Psoas muscle (tissue), 7 donors: ENCODE measurements at regions not wholly inside any gene's neighbourhood (a gene's known extent, or its start where the extent isn't known, plus 50 kb on each side); places are given as distances from the start of the nearest gene placed in this dataset.

Source experiments
- ATAC-seq, 4 donors: fragments of 200-7000 bp; cut with Tn5 transposase; one replicate each; pipeline ENCODE4 v1.9.1; 2020; ENCODE audit warnings: moderate library complexity in 3 of 4, mild to moderate bottlenecking in 2 of 4
- DNase-seq, 2 donors: peaks; one replicate each; pipeline ENCODE4 v3.0.0-alpha.2; 2020
- H3K27ac ChIP-seq: fragments of 200-600 bp; one replicate; pipeline ENCODE4 v1.8.0; 2022
- H3K27me3 ChIP-seq, 3 donors: fragments of 200-600 bp in 1 of 3; one replicate each; pipeline versions ENCODE4 v1.6.1 to v1.8.0; 2013 to 2022; ENCODE audit warnings: low read length in 2 of 3, mild to moderate bottlenecking in 2 of 3, moderate library complexity in 1 of 3; ENCODE audit not compliant: insufficient read depth in 3 of 3
- H3K36me3 ChIP-seq, 2 donors: fragments of 200-600 bp in 1 of 2; one replicate each; pipeline versions ENCODE4 v1.6.1 to v1.8.0; 2013 to 2022; ENCODE audit warnings: low read depth in 1 of 2, mild to moderate bottlenecking in 1 of 2, moderate library complexity in 1 of 2; ENCODE audit not compliant: insufficient read depth in 1 of 2
- H3K4me1 ChIP-seq: fragments of 200-600 bp; one replicate; pipeline ENCODE4 v1.8.0; 2022
- H3K4me3 ChIP-seq: fragments of 200-600 bp; one replicate; pipeline ENCODE4 v1.8.0; 2022; ENCODE audit warnings: mild to moderate bottlenecking
- H3K9me3 ChIP-seq: fragments of 200-600 bp; one replicate; pipeline ENCODE4 v1.8.0; 2022
- CTCF ChIP-seq: fragments of 200-600 bp; IDR thresholded peaks from one replicate; pipeline ENCODE4 v1.8.0; 2022; ENCODE audit warnings: antibody characterized with exemption
- WGBS, 3 donors: extraction: QIAGEN DNeasy Blood & Tissue Kit; methylation state at CpG; one replicate each; pipeline versions ENCODE4 v1.1.6 to v1.1.7; 2013; 5-methylcytosine and 5-hydroxymethylcytosine counted together
- intact Hi-C, 2 donors: fragments of 100-400 bp; cut with DNase I; formaldehyde crosslinking; loops; one replicate each; pipeline versions ENCODE4 v1.11.0 to v1.14.2; 2022
- donor health status: healthy with polysubstance abuse.
- donor health status: DM: no; HTN: no; CAD: no; lungs with moderate emphysema.
- donor health status: Bipolar disorder and iron deficiency.
- donor health status: healthy.
- donor health status: DM: yes; HTN: yes; CAD: no.
- donor health status: DM: no; HTN: no; CAD: no.
- donor health status: DM: yes; HTN: yes; CAD: no.

- ATAC-seq, result no peak
- DNase-seq, result no peak
Measured at GRCh38 chr5:125272357-125272756, 525.9 kb upstream of the ZNF608 start.

GRCh38 chr5:125274211-125274610, 527.8 kb upstream of the ZNF608 start:
- Histone ChIP-seq H3K27ac (no peak overlapping the region), H3K36me3 (no peaks in the 10 kb centered on the region), H3K4me1 (no peaks in the 10 kb centered on the region), H3K27me3 (no peaks in the 10 kb centered on the region), H3K9me3 (no peaks in the 10 kb centered on the region), H3K4me3 (no peak overlapping the region)
- intact Hi-C loops, result no loop called here
- no peak for ATAC-seq
- TF ChIP-seq CTCF, result no peak
- 67 to 79% (median 77%) methylated on average over 1 of the region's 1 CpG for WGBS, 3 donors
- no peak for DNase-seq

More at GRCh38 chr5:125272357-125272756, 525.9 kb upstream of the ZNF608 start:
- 86 to 93% (median 90%) methylated on average over 4 of the region's 4 CpGs for WGBS, 3 donors
- Histone ChIP-seq H3K9me3 (no peaks in the 10 kb centered on the region), H3K27ac (no peak overlapping the region), H3K4me3 (no peak overlapping the region), H3K27me3 (no peaks in the 10 kb centered on the region), H3K4me1 (no peaks in the 10 kb centered on the region), H3K36me3 (no peaks in the 10 kb centered on the region)
- intact Hi-C loops, result no loop called here
- TF ChIP-seq CTCF, result no peak

DNA sequence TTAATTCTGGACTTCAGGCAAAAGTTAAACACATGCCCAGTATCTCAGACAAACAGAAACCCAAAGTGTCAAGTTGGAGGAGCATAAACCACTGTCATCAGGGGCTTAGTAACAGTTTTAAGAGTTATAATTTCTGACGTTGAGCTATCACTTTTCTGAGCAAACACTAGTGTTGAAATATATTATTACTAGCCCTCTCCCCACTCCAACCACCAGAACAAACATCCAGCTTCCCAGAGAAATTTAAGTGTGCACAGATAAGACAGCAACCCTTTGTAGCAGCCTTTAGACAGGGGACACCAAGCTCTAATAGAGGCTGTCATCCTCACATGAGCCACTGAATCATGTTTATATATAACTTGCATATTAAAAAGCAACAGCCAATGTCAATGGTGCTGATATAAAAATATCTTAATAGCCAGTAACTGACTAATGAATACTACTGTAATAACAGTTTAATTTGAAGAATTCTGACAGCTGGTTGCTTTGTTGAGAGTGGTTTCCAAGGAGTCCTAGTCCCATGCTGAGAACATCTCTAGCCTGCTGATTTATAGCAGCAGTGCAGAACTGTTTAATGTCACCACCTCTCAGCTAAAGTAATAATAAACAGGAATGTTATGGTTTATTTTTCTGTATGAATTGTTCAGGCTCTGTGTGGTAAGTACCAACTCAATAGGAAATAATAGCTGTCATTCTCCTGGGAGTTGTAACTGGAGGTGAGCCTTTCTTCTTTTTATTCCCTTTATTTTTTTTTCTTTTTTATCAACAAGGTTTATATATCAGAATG, 528.7 kb upstream of the ZNF608 start:
- WGBS, 3 donors, result 13 to 52% (median 36%) methylated on average over 1 of the region's 1 CpG
- TF ChIP-seq CTCF, result no peak

DNA sequence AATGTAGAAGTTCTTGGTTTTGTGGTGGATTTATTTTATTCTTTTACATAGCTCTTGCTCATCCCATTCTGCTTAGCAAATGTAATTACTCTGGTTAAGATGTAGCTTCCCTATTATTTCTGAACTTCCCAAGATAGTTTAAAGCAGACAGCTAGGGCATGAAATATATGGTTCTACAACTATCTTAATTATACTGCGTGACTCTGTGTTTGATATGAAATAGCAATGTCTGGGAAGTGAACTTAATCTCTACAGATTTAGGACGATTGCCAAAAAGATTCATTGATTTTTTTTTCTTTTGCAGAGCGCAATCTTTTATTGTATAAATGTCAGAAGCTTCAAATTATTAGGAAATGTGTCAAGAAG, 529.3 kb upstream of the ZNF608 start:
- intact Hi-C loops, result no loop called here
- TF ChIP-seq CTCF, result no peak
- no peaks in the 10 kb centered on the region for H3K9me3 ChIP-seq
- DNase-seq (no peak), ATAC-seq (no peak)
- H3K4me3 ChIP-seq, result no peak overlapping the region
- H3K4me1 ChIP-seq, result no peaks in the 10 kb centered on the region
- no peaks in the 10 kb centered on the region for H3K27me3 ChIP-seq
- WGBS, 3 donors, result 79 to 84% (median 84%) methylated on average over 3 of the region's 3 CpGs
- no peaks in the 10 kb centered on the region for H3K36me3 ChIP-seq
- no peak overlapping the region for H3K27ac ChIP-seq

More for the DNA sequence above, 528.7 kb upstream of the ZNF608 start:
- intact Hi-C loops, result no loop called here
- Histone ChIP-seq H3K4me3 (no peak overlapping the region), H3K27me3 (no peaks in the 10 kb centered on the region), H3K9me3 (no peaks in the 10 kb centered on the region), H3K27ac (peak overlapping the region; percentile 26), H3K4me1 (no peaks in the 10 kb centered on the region), H3K36me3 (no peaks in the 10 kb centered on the region)
- ATAC-seq, result peak; percentile 88 to 96 (median 92)
- DNase-seq, result no peak

GRCh38 chr5:125276096-125276495, 529.7 kb upstream of the ZNF608 start:
- Histone ChIP-seq H3K36me3 (no peaks in the 10 kb centered on the region), H3K27ac (no peak overlapping the region), H3K4me3 (no peak overlapping the region), H3K4me1 (no peaks in the 10 kb centered on the region), H3K27me3 (no peaks in the 10 kb centered on the region), H3K9me3 (no peaks in the 10 kb centered on the region)
- intact Hi-C loops, result no loop called here
- TF ChIP-seq CTCF, result no peak
- 59 to 79% (median 60%) methylated on average over 2 of the region's 2 CpGs for WGBS, 3 donors
- DNase-seq, result no peak
- ATAC-seq, result no peak
